SK-N-MC (cell line): ENCODE measurements at regions not wholly inside any gene's neighbourhood (a gene's known extent, or its start where the extent isn't known, plus 50 kb on each side); places are given as distances from the start of the nearest gene placed in this dataset.

Source experiments
- EZH2 ChIP-seq: fragments of 200-600 bp; sonication (generic); IDR thresholded peaks from one replicate; pipeline ENCODE4 v1.6.1; 2017; ENCODE audit warnings: antibody characterized with exemption
- POLR2AphosphoS5 ChIP-seq: IDR thresholded peaks from 2 replicates; pipeline ENCODE4 v1.6.1; 2012; ENCODE audit warnings: mild to moderate bottlenecking, low read depth, low read length, borderline replicate concordance

GRCh38 chr20:12847872-12848271 lies 160.9 kb upstream of the SPTLC3 start:
- no peak for TF ChIP-seq EZH2
- no peak for TF ChIP-seq POLR2AphosphoS5
